Neural progenitor cell (in vitro differentiated cells): ENCODE measurements at regions not wholly inside any gene's neighbourhood (a gene's known extent, or its start where the extent isn't known, plus 50 kb on each side); places are given as distances from the start of the nearest gene placed in this dataset.

ENCODE experiments used
- EZH2phosphoT487 ChIP-seq: fragments of 200-600 bp; sonication (generic); IDR thresholded peaks from 2 replicates; pipeline ENCODE4 v1.6.1; 2017; ENCODE audit warnings: antibody characterized with exemption
- TF ChIP-seq, protein P1 (sequence below): fragments of 200-600 bp; sonication (generic); IDR thresholded peaks from 2 replicates; pipeline ENCODE4 v1.5.1; 2017; ENCODE audit warnings: antibody characterized with exemption, mild to moderate bottlenecking

- TF ChIP-seq, protein P1, sequence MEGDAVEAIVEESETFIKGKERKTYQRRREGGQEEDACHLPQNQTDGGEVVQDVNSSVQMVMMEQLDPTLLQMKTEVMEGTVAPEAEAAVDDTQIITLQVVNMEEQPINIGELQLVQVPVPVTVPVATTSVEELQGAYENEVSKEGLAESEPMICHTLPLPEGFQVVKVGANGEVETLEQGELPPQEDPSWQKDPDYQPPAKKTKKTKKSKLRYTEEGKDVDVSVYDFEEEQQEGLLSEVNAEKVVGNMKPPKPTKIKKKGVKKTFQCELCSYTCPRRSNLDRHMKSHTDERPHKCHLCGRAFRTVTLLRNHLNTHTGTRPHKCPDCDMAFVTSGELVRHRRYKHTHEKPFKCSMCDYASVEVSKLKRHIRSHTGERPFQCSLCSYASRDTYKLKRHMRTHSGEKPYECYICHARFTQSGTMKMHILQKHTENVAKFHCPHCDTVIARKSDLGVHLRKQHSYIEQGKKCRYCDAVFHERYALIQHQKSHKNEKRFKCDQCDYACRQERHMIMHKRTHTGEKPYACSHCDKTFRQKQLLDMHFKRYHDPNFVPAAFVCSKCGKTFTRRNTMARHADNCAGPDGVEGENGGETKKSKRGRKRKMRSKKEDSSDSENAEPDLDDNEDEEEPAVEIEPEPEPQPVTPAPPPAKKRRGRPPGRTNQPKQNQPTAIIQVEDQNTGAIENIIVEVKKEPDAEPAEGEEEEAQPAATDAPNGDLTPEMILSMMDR, result no peak
- no peak for TF ChIP-seq EZH2phosphoT487
Measured at GRCh38 chr2:51301381-51301780, 269.4 kb upstream of the NRXN1 start.
